Upper lobe of left lung (tissue), 4 donors: ENCODE measurements at regions not wholly inside any gene's neighbourhood (a gene's known extent, or its start where the extent isn't known, plus 50 kb on each side); places are given as distances from the start of the nearest gene placed in this dataset.

Experiments used
- CTCF ChIP-seq, 6 experiments: fragments of 450-650 bp in 4 of 6; fragments of 200-600 bp in 2 of 6; sonication (generic) in 2 of 6; IDR thresholded peaks; one replicate each; pipeline ENCODE4 v1.5.1; 2016 to 2019; ENCODE audit warnings: antibody characterized with exemption in 6 of 6
- EP300 ChIP-seq, 4 donors: sonication (generic); formaldehyde crosslinking; IDR thresholded peaks; one replicate each; pipeline ENCODE4 v1.5.1; 2017; ENCODE audit warnings: antibody characterized with exemption in 4 of 4, control low read depth in 2 of 4
- POLR2A ChIP-seq, 4 donors: fragments of 450-650 bp; IDR thresholded peaks; one replicate each; pipeline ENCODE4 v1.5.1; 2016 to 2017; ENCODE audit warnings: antibody characterized with exemption in 4 of 4, mild to moderate bottlenecking in 2 of 4
- POLR2AphosphoS5 ChIP-seq, 2 donors: sonication (generic); formaldehyde crosslinking; IDR thresholded peaks; one replicate each; pipeline ENCODE4 v1.5.1; 2017; ENCODE audit warnings: antibody characterized with exemption in 2 of 2

- no peak for TF ChIP-seq POLR2A (IDR thresholded peaks at IDR 0.05)
- TF ChIP-seq CTCF (IDR thresholded peaks at IDR 0.05) = no peak
- TF ChIP-seq EP300 (IDR thresholded peaks at IDR 0.05) = no peak
- no peak for TF ChIP-seq POLR2AphosphoS5 (IDR thresholded peaks at IDR 0.05)
Measured at GRCh38 chr14:25522116-25522515, 472.2 kb upstream of the STXBP6 start.
